Type B pancreatic cell (in vitro differentiated cells): ENCODE measurements at regions not wholly inside any gene's neighbourhood (a gene's known extent, or its start where the extent isn't known, plus 50 kb on each side); places are given as distances from the start of the nearest gene placed in this dataset.

Experiments used
- DNase-seq: peaks from one replicate; pipeline ENCODE4 v3.0.0; 2021; ENCODE audit warnings: mixed read lengths; ENCODE audit not compliant: unreplicated experiment; ENCODE audit errors: extremely low spot score
- H3K27ac Mint-ChIP-seq: 2 replicates; pipeline ENCODE4 v1.8.0; 2021; ENCODE audit warnings: mild to moderate bottlenecking, mixed read lengths
- H3K27me3 Mint-ChIP-seq: 2 replicates; pipeline ENCODE4 v1.8.0; 2021; ENCODE audit warnings: mixed read lengths
- H3K36me3 Mint-ChIP-seq: 2 replicates; pipeline ENCODE4 v1.8.0; 2021; ENCODE audit warnings: mixed read lengths
- H3K4me1 Mint-ChIP-seq: one replicate; pipeline ENCODE4 v1.8.0; 2021; ENCODE audit warnings: mixed read lengths; ENCODE audit not compliant: unreplicated experiment
- H3K4me3 Mint-ChIP-seq: 2 replicates; pipeline ENCODE4 v1.8.0; 2021; ENCODE audit warnings: mild to moderate bottlenecking, mixed read lengths
- H3K9me3 Mint-ChIP-seq: 2 replicates; pipeline ENCODE4 v1.8.0; 2021; ENCODE audit warnings: mixed read lengths
- CTCF ChIP-seq: fragments of 200-600 bp; sonication (generic); conservative IDR thresholded peaks from 2 replicates; pipeline ENCODE4 v1.5.0; 2021; ENCODE audit warnings: antibody characterized with exemption, mild to moderate bottlenecking

GRCh38 chr14:26845151-26845818, 247.5 kb upstream of the NOVA1 start:
- TF ChIP-seq CTCF, result no peak
- Mint-ChIP-seq H3K9me3 (no peaks in the 10 kb centered on the region), H3K27me3 (peaks cover 3% of the 10 kb centered on the region), H3K4me3 (no peak overlapping the region), H3K36me3 (no peaks in the 10 kb centered on the region), H3K4me1 (peaks cover 9% of the 10 kb centered on the region), H3K27ac (no peak overlapping the region)
- DNase-seq, result no peak

GRCh38 chr14:26846388-26846787, 248.6 kb upstream of the NOVA1 start:
- DNase-seq, result no peak
- no peaks in the 10 kb centered on the region for H3K36me3 Mint-ChIP-seq
- peaks cover 3% of the 10 kb centered on the region for H3K27me3 Mint-ChIP-seq
- no peak for TF ChIP-seq CTCF
- H3K4me1 Mint-ChIP-seq, result peaks cover 9% of the 10 kb centered on the region
- H3K9me3 Mint-ChIP-seq, result no peaks in the 10 kb centered on the region
- no peak overlapping the region for H3K4me3 Mint-ChIP-seq
- H3K27ac Mint-ChIP-seq, result no peak overlapping the region

- Mint-ChIP-seq H3K9me3 (no peaks in the 10 kb centered on the region), H3K36me3 (no peaks in the 10 kb centered on the region), H3K4me1 (no peaks in the 10 kb centered on the region), H3K27me3 (no peaks in the 10 kb centered on the region), H3K27ac (no peak overlapping the region), H3K4me3 (no peak overlapping the region)
- DNase-seq, result no peak
- no peak for TF ChIP-seq CTCF
Observed at GRCh38 chr14:26849514-26849913, 251.7 kb upstream of the NOVA1 start.

- no peak for TF ChIP-seq CTCF
- DNase-seq, result no peak
- Mint-ChIP-seq H3K4me1 (no peaks in the 10 kb centered on the region), H3K36me3 (no peaks in the 10 kb centered on the region), H3K4me3 (no peak overlapping the region), H3K9me3 (no peaks in the 10 kb centered on the region), H3K27me3 (peaks cover 3% of the 10 kb centered on the region), H3K27ac (no peak overlapping the region)
Observed at GRCh38 chr14:26851793-26852192, 254.0 kb upstream of the NOVA1 start.

- Mint-ChIP-seq H3K4me1 (peaks cover 4% of the 10 kb centered on the region), H3K4me3 (no peak overlapping the region), H3K36me3 (no peaks in the 10 kb centered on the region), H3K9me3 (no peaks in the 10 kb centered on the region), H3K27me3 (peaks cover 3% of the 10 kb centered on the region), H3K27ac (no peak overlapping the region)
- TF ChIP-seq CTCF, result no peak
- DNase-seq, result no peak
Observed at GRCh38 chr14:26855077-26855753, 257.4 kb upstream of the NOVA1 start.
